ENCODE measurements at regions not wholly inside any gene's neighbourhood (a gene's known extent, or its start where the extent isn't known, plus 50 kb on each side); places are given as distances from the start of the nearest gene placed in this dataset.

DNA sequence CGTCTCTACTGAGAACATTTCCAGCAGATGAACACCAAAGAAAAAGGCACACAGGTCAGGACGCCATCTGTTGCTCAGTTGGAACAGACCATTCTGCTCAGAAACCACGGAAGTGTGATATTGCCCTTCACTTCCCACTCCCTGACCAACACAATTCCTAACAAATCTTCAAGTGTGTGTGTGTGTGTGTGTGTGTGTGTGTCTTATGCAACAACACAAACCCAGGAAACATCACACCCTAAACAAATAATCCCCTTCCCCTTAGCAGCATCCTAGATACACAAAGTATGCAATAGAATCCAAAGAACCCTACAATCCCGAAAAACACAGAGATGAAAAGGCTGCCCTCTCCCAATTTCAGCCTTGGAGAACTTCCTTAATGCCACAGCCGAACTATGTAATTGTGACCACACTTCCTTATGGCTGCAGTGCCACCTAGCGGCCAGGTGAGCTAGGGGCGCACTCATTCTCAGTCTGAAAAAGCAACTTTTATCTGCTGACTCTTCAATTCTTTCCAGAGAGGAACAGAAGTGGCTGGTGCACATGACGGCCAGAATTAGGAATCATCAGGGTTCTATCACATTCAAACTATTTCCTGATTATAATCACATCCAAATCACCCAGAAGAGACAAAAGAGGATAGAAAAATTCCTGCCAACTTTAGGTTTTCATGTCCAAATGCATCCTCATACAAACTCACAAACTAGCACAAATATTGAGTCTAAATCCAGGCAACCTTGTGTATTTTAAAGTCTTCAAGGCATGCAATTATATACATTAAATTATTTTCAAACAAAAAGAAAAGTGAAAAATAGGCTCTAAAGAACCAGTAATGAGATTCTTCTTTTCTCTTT is 164.9 kb downstream of the DHX15 start:
- in situ Hi-C loops (cut with HindIII; ENCODE audit: low sequenced_read_pairs) = loop anchor here (5.0 kb wide), 1 partner anchor 33 kb away; no protein-coding TSS in a partner anchor

GRCh38 chr4:24417206-24417605 is 167.1 kb downstream of the DHX15 start:
- in situ Hi-C loops (cut with HindIII; ENCODE audit: low sequenced_read_pairs) = loop anchor here (5.0 kb wide), 1 partner anchor 35 kb away; no protein-coding TSS in a partner anchor

- in situ Hi-C loops (cut with HindIII; ENCODE audit: low sequenced_read_pairs) = loop anchor here (5.0 kb wide), 1 partner anchor 36 kb away; no protein-coding TSS in a partner anchor
These were observed 168.1 kb downstream of the DHX15 start for GRCh38 chr4:24416293-24416692.

DNA sequence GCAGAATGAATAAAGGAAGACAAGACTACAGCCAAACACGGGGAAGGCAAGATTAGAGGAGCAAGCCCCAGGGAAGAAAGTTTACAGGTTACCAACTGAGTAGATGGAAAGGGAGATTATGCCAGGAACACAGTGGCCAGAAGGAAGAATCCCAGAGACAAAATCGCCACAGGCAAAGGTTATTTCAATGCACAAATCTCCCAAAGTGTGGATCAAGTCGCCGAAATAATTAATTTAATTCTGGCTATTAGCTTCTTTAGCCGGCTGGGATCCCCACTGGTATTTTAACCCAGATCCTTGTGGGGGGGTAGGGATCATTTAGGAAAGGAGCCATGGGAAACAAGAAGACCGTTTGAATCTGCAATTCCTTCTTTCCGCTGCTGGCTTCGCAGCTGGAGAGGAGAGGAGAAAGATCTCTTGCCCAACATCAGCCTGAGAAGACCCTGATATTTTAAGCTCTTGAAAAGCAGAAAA is 171.0 kb downstream of the DHX15 start:
- in situ Hi-C loops (cut with HindIII; ENCODE audit: low sequenced_read_pairs) = no loop called here

DNA sequence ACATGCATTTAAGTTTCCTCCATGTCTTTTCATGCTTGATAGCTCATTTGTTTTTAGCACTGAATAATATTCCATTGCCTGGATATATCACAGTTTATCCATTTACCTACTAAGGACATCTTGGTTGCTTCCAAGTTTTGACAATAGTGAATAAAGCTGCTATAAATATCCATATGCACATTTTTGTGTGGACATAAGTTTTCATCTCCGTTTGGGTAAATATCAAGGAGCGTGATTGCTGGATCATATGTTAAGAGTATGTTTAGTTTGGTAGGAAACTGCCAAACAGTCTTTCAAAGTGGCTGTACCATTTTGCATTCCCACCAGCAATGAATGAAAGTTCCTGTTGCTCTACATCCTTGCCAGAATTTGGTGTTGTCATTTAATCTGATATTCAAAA is 172.5 kb downstream of the DHX15 start:
- in situ Hi-C loops (cut with HindIII; ENCODE audit: low sequenced_read_pairs) = no loop called here

DNA sequence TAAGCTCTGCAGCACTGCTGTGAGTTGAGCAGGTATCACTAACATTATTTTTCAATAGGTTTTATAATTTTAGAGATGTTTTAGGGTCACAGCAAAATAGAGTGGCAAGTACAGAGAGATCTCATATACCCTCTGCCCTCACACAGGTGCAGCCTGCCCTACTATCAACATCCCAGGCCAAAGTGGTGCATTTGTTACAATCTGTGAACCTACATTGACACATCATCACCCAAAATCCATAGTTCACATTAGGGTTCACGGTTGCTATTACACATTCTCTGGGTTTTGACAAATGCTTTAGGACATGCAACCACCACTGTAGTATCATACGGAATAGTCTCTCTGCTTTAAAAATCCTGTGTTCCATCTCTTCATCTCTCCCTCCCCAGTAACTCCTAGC is 173.1 kb downstream of the DHX15 start:
- in situ Hi-C loops (cut with HindIII; ENCODE audit: low sequenced_read_pairs) = no loop called here

DNA sequence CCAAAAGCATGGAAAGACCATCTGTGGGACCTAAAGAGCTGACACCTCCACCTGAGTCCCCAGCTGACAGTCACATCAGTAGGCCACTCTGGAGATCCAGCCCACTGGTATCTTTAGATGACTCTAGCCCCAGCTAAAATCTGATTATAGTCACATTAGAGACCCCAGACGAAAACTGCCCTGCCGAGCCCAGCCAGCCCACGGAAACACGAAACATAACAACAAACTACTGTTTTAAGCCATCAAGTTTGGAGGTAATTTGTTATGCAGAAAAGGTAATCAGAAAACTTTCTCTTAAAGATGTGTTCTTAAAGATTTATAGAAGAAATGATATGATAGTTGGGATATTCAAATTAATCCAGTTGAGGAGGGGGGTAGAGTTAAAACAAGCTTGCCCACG is 175.7 kb downstream of the DHX15 start:
- in situ Hi-C loops (cut with HindIII; ENCODE audit: low sequenced_read_pairs) = no loop called here

DNA sequence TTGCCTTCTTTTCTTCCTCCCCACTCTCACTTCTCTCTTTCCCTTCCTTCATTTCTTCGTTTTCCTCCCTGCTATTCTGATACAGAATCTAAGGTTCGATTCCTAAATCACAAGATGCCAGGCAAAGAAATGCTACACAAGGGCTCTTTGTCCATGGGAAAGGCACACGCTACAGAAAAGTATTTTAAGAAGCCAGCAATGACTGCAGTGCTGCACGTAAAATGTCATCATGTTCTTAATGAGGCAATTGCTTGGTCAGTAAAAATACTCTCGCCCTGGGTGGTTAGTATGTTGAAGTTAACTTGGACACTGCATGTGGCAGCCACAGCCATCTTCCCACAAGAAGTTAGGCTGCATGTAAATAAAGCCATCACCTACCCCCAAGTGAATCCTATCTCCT is 178.4 kb downstream of the DHX15 start:
- in situ Hi-C loops (cut with HindIII; ENCODE audit: low sequenced_read_pairs) = no loop called here

DNA sequence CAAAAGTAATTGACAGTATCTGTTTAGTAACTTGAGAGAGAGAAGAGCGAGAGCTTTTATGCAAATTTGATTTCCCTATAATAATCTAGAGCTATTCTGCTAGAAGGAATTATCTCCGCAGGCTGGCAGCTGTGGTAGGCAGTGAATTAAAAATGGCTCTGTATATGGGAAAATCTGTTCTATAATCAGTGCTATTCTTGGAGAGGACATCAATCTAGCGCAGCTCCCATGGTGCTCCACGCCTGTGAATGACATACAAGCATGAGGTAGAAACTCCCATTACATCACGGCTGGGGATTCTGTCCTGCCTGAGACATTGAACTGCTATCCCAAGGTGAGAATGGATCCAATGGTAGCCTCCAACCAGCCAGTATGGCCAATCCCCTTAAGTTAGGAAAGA is 179.0 kb downstream of the DHX15 start:
- in situ Hi-C loops (cut with HindIII; ENCODE audit: low sequenced_read_pairs) = no loop called here

DNA sequence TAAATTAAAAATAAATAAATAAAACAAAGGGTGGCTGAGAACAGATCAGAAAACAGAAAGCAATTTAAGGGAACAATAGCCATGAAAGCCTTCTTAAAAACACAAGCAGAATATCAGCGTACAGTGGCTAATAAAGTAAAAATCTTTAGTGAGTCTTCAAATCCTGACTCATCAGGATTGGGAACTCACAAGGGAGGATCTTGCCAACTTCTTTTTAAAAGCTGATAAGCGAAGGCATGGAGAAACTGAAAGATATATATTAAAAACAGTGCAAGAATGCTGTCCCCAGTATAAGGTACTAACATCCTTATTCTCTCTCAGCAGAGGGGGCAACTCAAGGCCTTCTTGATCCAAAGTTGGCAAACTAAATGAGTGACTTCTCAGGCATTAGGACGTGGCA is 180.1 kb downstream of the DHX15 start:
- in situ Hi-C loops (cut with HindIII; ENCODE audit: low sequenced_read_pairs) = no loop called here

GRCh38 chr4:24403265-24403664 is 181.1 kb downstream of the DHX15 start:
- in situ Hi-C loops (cut with HindIII; ENCODE audit: low sequenced_read_pairs) = no loop called here

DNA sequence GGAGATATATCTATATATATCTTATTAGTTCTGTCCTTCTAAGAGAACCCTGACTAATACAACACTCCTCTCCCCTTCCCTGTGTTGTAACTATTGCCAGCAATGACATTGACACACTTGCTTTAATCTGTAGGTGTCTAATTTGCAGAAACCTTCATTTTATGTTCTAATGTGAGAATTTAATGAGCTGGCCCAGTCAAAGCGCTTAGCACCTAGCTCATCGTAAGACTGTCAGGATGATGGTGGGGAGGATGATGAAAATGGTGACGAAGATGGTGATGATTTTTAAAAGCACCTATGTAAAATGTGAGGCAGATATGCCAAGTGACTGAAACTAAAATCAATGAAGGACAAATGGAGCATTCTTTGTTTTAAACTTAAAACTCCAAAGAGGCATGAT is 183.8 kb downstream of the DHX15 start:
- in situ Hi-C loops (cut with HindIII; ENCODE audit: low sequenced_read_pairs) = no loop called here

DNA sequence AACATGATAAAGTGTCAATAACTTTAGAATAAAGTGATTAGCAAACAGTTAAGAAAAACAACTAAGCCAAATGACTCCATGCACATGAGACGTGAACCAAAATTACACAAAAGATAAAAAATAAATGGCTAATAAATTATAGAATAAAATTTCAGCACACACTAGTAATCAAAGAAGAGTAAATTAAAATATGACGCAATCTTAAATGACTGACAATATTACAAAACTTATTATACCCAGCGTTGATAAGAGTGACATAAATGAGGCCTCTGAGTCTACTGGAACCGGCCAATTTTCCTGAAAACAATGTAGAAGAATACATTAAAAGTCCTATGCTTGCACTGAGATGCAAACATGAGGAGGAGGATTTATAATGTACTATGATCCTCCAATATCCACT is 187.4 kb downstream of the DHX15 start:
- in situ Hi-C loops (cut with HindIII; ENCODE audit: low sequenced_read_pairs) = no loop called here

- in situ Hi-C loops (cut with HindIII; ENCODE audit: low sequenced_read_pairs) = no loop called here
These were observed 188.4 kb downstream of the DHX15 start for GRCh38 chr4:24395937-24396336.

DNA sequence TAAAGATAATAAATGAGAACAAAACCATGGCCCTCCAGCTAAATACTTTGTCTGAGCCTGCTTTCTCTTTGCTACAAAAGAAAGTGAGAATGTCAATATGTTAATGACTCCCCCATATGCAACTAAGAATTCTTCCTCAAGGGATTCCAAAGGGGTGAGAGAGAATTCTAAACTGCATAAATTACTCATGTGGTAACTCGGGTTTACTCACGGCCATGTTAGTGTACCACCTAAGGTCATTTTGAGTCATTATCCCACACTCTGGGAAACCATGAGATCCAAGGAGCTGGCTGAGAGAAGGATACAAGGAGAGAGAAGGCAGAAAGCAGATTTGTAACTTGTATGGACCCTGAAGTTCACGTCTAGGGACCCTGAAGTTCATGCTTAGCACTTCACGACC is 190.3 kb downstream of the DHX15 start:
- in situ Hi-C loops (cut with HindIII; ENCODE audit: low sequenced_read_pairs) = no loop called here

GRCh38 chr4:24392613-24393012 is 191.7 kb downstream of the DHX15 start:
- in situ Hi-C loops (cut with HindIII; ENCODE audit: low sequenced_read_pairs) = no loop called here

- in situ Hi-C loops (cut with HindIII; ENCODE audit: low sequenced_read_pairs) = no loop called here
These were observed 202.0 kb downstream of the DHX15 start for GRCh38 chr4:24382381-24382780.

- in situ Hi-C loops (cut with HindIII; ENCODE audit: low sequenced_read_pairs) = no loop called here
These were observed 203.2 kb downstream of the DHX15 start for GRCh38 chr4:24380957-24381665.

DNA sequence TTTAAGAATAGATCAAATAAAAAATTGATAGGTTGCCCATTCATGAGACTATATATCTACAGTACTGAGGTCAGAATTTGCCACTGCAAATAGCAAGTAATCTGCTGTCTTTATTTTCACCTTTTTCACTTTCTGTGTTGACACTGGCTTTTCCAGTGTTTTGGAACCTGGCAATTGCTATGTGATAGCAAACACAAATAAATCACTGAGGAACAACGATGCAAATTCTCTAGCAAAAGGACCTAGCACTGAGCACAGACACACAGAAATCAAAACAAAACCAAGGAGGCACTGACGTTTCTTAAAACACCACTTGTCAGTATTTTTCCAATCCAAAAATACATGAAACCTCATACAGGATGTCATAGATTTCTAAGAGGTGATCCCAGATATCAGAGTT is 210.7 kb downstream of the DHX15 start:
- in situ Hi-C loops (cut with HindIII; ENCODE audit: low sequenced_read_pairs) = loop anchor here (5.0 kb wide), 1 partner anchor 51 kb away; no protein-coding TSS in a partner anchor

GRCh38 chr4:24372881-24373280 is 211.5 kb downstream of the DHX15 start:
- in situ Hi-C loops (cut with HindIII; ENCODE audit: low sequenced_read_pairs) = loop anchor here (5.0 kb wide), 1 partner anchor 51 kb away; no protein-coding TSS in a partner anchor

GRCh38 chr4:24372341-24372740 is 212.0 kb downstream of the DHX15 start:
- in situ Hi-C loops (cut with HindIII; ENCODE audit: low sequenced_read_pairs) = loop anchor here (5.0 kb wide), 1 partner anchor 50 kb away; no protein-coding TSS in a partner anchor

DNA sequence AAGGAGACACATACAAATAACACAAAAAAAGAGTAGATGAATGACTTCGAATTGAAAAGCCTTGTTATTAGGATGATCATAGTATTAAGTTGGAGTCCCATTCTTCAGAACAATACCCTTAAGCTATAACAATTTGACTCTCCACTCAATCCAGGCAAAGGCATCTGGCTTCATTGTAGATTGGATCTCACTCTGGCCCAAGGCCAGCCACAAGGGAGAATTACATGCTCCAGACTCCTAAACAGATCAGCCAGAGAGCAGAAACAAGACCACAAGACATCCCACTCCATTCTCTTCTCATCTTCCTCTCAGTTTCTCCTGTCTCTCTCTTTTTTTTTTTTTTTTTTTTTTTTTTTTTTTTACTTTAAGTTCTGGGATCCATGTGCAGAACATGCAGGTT is 213.9 kb downstream of the DHX15 start:
- in situ Hi-C loops (cut with HindIII; ENCODE audit: low sequenced_read_pairs) = loop anchor here (5.0 kb wide), 1 partner anchor 48 kb away; no protein-coding TSS in a partner anchor
